T-helper 22 cell (primary cell): ENCODE measurements at regions not wholly inside any gene's neighbourhood (a gene's known extent, or its start where the extent isn't known, plus 50 kb on each side); places are given as distances from the start of the nearest gene placed in this dataset.
"Not testable (repeated sequence)": the region's sequence is repeated elsewhere in the genome, so short reads cannot be mapped to it uniquely, and the experiment has no call there.

ENCODE experiments used
- DNase-seq: peaks from one replicate; pipeline ENCODE4 v3.0.0-alpha.2; 2020; ENCODE audit warnings: low read depth

- no peak for DNase-seq
These were observed 417.6 kb upstream of the DYNLRB2 start for GRCh38 chr16:80123189-80123588.

GRCh38 chr16:80122115-80122514, 418.7 kb upstream of the DYNLRB2 start:
- DNase-seq = no peak

GRCh38 chr16:80121522-80121909, 419.3 kb upstream of the DYNLRB2 start:
- DNase-seq = no peak

GRCh38 chr16:80120899-80121521, 419.8 kb upstream of the DYNLRB2 start:
- no peak for DNase-seq

- no peak for DNase-seq
These were observed 423.1 kb upstream of the DYNLRB2 start for GRCh38 chr16:80117556-80118130.

- DNase-seq = no peak
These were observed 424.1 kb upstream of the DYNLRB2 start for GRCh38 chr16:80116711-80117110.

- no peak for DNase-seq
These were observed 426.1 kb upstream of the DYNLRB2 start for GRCh38 chr16:80114699-80115098.

- DNase-seq = no peak
These were observed 426.8 kb upstream of the DYNLRB2 start for GRCh38 chr16:80113873-80114574.

- no peak for DNase-seq
These were observed 431.2 kb upstream of the DYNLRB2 start for GRCh38 chr16:80109581-80109980.

GRCh38 chr16:80107900-80108299, 432.9 kb upstream of the DYNLRB2 start:
- no peak for DNase-seq

GRCh38 chr16:80105751-80106150, 435.0 kb upstream of the DYNLRB2 start:
- DNase-seq = no peak

- no peak for DNase-seq
These were observed 435.6 kb upstream of the DYNLRB2 start for GRCh38 chr16:80105160-80105559.

GRCh38 chr16:80104401-80104800, 436.4 kb upstream of the DYNLRB2 start:
- no peak for DNase-seq

- no peak for DNase-seq
These were observed 437.3 kb upstream of the DYNLRB2 start for GRCh38 chr16:80103463-80103862.

GRCh38 chr16:80100846-80101451, 439.8 kb upstream of the DYNLRB2 start:
- no peak for DNase-seq

- no peak for DNase-seq
These were observed 440.6 kb upstream of the DYNLRB2 start for GRCh38 chr16:80100186-80100585.

GRCh38 chr16:80097098-80097497, 443.7 kb upstream of the DYNLRB2 start:
- DNase-seq = no peak

- no peak for DNase-seq
These were observed 448.1 kb upstream of the DYNLRB2 start for GRCh38 chr16:80092681-80093080.

- not testable (repeated sequence) for DNase-seq
These were observed 449.3 kb upstream of the DYNLRB2 start for GRCh38 chr16:80091453-80091852.

GRCh38 chr16:80085606-80086005, 455.2 kb upstream of the DYNLRB2 start:
- DNase-seq = no peak

- no peak for DNase-seq
These were observed 456.2 kb upstream of the DYNLRB2 start for GRCh38 chr16:80084614-80085013.

GRCh38 chr16:80084163-80084562, 456.6 kb upstream of the DYNLRB2 start:
- DNase-seq = no peak

- DNase-seq = no peak
These were observed 457.9 kb upstream of the DYNLRB2 start for GRCh38 chr16:80082906-80083305.
